Posterior vena cava (tissue), 2 donors: ENCODE measurements at regions not wholly inside any gene's neighbourhood (a gene's known extent, or its start where the extent isn't known, plus 50 kb on each side); places are given as distances from the start of the nearest gene placed in this dataset.
"Not testable (repeated sequence)": the region's sequence is repeated elsewhere in the genome, so short reads cannot be mapped to it uniquely, and the experiment has no call there.

Source experiments
- DNase-seq: peaks from one replicate; pipeline ENCODE4 v3.0.0-alpha.2; 2020; ENCODE audit warnings: low spot score
- intact Hi-C, 2 donors: fragments of 100-400 bp; cut with DNase I; formaldehyde crosslinking; loops; one replicate each; pipeline versions ENCODE4 v1.14.1 to v1.14.2; 2022 to 2023
- donor health status: DM: yes; HTN: yes; CAD: no.
- donor health status: DM: yes; HTN: yes; CAD: no.

GRCh38 chr4:118575726-118576125 lies 109.5 kb upstream of the METTL14 start:
- DNase-seq, intact Hi-C loops: not testable (repeated sequence)

DNA sequence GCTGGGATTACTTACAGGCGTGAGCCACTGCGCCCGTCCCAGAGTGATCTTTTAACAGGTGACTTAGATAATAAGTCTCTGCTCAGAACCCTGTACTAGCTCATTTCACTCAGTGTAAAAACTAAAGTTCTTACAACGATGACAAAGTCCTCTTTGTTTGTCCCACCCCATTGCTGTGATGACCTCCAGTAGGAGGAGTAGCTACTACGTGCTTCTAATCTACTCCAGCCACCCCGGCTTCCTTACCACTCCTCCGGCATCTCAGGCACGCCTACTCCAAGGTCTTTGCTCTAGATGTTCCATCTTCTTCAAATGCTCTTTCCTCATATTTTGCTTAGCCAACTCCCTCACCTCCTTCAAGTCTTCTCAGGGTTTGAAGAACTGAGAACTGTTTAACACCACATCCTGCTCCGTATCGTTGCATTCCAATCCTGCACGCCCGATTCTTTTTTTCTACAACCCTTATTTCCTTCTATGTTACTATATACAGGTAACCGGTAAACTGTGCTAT lies 108.4 kb upstream of the METTL14 start:
- intact Hi-C loops, DNase-seq: not testable (repeated sequence)

DNA sequence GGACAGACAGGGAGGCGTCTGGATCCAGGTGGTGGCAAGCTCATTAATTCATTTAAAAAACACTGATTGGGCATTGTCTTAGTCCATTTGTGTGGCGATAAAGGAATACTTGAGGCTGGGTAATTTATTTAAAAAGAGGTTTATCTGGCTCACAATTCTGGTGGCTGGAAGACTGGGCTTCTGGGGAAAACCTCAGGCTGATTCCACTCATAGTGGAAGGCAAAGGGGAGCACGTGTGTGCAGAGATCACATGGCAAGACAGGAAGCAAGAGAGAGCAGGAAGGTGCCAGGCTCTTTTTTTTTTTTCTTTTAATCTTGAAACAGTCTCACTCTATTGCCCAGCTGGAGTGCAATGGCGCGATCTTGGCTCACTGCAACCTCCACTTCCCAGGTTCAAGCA lies 100.2 kb upstream of the METTL14 start:
- intact Hi-C loops: no loop called here
- DNase-seq: no peak

- DNase-seq: no peak
- intact Hi-C loops: no loop called here
Measured at GRCh38 chr4:118586357-118586790, 98.8 kb upstream of the METTL14 start.

GRCh38 chr4:118587116-118587831 lies 97.9 kb upstream of the METTL14 start:
- no peak for DNase-seq
- intact Hi-C loops: no loop called here

DNA sequence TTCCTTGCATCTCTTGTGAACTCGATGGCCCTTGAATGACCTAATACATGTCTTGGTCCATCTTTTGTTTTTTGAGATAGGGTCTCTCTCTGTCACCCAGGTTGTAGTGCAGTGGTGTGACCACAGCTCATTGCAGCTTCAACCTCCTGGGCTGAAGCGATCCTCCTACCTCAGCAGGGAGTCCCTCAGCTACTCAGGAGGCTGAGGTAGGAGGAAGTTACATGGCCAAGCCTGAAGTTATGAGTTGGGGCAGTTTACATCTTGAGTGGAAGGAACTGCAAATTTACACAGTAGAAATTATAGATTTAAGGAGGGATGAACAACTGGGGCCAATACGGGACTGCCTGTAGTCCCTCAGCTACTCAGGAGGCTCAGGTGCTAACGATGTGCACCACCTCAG lies 97.2 kb upstream of the METTL14 start:
- no peak for DNase-seq
- intact Hi-C loops: no loop called here

- intact Hi-C loops: no loop called here
Measured at GRCh38 chr4:118589471-118590055, 95.6 kb upstream of the METTL14 start.

DNA sequence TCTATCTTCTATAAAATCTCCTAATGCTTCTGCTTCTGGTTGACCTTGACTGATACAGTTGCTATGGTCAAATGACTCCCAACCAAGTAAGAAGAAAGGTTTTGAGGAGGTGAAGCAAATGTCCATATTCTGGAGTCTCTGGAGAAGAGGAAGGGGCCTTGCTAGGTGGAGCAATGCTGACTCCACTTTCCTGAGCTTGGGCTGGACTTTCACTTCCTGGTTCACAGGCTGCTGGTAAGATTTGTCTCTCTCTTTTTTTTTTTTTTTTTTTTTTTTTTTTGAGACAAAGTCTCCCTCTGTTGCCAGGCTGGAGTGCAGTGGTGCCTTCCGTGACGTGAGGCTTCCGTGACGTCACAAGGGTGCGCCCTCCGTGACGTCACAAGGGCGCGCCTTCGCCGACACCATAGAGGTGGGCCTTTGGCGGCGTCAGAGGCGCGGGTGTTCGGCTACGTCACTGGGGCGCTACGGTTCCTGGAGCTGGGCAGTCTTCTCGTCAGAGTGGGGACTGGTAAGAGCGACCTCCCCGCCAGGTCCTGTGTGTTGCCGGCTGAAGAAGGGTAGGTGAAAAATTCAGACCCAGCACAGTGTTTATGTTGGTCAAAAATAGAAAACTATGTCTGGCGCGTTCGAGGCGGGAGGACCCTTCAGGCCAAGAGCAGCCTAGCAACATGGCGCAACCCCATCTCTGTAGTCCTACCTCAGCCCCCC lies 93.7 kb upstream of the METTL14 start:
- peak; percentile 98 for DNase-seq
- intact Hi-C loops: not testable (repeated sequence)

More at GRCh38 chr4:118589471-118590055, 95.6 kb upstream of the METTL14 start:
- no peak for DNase-seq

DNA sequence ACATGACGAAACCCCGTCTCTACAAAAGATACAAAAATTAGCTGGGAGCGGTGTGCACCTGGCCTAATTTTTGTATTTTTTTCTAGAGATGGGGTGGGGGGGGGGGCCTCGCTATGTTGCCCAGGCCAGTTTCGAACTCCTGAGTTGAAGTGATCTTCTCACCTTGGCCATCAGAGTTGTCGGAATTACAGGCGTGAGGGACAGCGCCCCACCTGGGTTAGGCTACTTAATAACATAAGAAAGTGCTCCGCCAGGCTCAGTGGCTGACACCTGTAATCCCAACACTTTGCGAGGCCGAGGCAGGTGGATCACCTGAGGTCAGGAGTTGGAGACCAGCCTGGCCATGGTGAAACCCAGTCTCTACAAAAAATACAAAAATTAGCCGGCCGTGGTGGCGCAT lies 92.9 kb upstream of the METTL14 start:
- DNase-seq, intact Hi-C loops: not testable (repeated sequence)

- intact Hi-C loops, DNase-seq: not testable (repeated sequence)
Measured at GRCh38 chr4:118595883-118596282, 89.3 kb upstream of the METTL14 start.

DNA sequence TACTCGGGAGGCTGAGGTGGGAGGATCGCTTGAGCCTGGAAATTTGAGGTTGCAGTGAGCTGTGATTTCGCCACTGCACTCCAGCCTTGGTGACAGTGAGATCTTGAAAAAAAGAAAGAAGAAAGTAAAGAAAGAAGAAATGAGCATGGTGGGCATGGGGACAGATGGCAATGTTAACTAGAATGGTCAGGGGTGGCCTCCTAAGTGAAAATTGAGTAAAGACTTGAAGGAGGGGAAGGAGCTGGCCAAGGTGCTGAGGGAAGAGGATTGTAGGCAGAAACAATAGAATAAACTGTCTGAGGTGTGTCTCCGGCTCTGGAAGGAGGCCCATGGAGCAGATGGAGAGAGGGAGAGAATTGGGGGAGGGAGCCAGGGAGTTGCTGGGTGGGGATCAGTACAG lies 60.1 kb upstream of the METTL14 start:
- DNase-seq, intact Hi-C loops: not testable (repeated sequence)

GRCh38 chr4:118629697-118630096 lies 55.5 kb upstream of the METTL14 start:
- not testable (repeated sequence) for DNase-seq

GRCh38 chr4:118630897-118631296 lies 54.3 kb upstream of the METTL14 start:
- intact Hi-C loops: not testable (repeated sequence)
- DNase-seq: peak; percentile 54

More at GRCh38 chr4:118629697-118630096, 55.5 kb upstream of the METTL14 start:
- intact Hi-C loops: not testable (repeated sequence)

DNA sequence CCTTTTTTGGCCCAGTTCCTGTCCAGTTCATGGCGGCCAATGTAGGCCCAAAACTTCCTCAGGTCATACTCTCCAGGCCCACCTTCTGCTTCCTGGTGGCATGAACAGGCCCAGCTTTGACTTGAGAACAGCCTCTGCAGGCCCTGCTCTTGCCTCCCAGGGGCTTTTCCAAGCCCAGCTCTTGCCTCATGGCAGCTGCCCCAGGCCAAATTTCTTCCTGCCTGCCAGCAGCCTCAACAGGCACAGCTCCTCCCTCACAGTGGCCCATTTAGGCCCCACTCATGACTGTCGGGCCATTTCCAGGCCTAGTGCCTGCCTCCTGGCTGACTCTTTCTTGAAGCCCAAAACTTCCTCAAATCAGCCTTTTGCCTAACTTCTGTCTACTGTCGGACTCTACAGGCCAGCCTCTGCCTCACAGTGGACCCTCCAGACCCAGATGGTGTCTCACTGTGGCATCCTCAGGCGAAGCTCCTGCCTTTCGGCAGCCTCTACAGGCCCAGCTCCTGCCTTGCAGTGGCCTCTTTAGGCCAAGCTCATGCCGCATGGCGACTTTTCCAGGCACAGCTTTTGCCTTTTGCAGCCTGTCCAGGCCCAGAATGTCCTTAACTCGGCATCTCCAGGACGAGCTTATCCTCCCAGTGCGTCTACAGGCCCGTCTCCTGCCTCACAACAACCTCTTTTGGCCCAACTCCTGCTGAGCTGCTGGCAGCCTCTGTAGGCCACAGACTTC lies 53.7 kb upstream of the METTL14 start:
- intact Hi-C loops: not testable (repeated sequence)

DNA sequence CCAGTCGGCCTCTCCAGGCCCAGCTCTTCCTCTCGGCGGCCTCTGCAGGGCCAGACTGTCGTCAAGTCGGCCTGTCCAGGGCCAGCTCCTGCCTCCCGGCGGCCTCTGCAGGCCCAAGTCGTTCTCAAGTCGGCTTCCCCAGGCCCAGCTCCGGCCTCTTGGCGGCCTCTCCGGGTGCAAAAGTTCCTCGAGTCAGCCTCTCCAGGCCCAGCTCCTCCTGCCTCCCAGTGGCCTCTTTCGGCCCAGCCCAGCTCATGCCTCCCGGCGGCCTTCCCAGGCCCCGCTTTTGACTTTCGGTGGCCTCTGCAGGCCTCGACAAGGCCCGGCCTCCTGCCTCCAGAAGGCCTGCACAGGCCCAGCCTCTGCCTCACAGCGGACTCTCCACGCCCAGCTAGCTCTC lies 51.7 kb upstream of the METTL14 start:
- intact Hi-C loops: not testable (repeated sequence)
- peak; percentile 68 for DNase-seq

More for the DNA sequence above, 53.7 kb upstream of the METTL14 start:
- DNase-seq: peak; percentile 76

- intact Hi-C loops: not testable (repeated sequence)
- peak; percentile 52 for DNase-seq
Measured at GRCh38 chr4:118634126-118634875, 50.9 kb upstream of the METTL14 start.
